SK-N-SH treated with all-trans-retinoic acid at 6 μM for 48 hours (cell line): ENCODE measurements at regions not wholly inside any gene's neighbourhood (a gene's known extent, or its start where the extent isn't known, plus 50 kb on each side); places are given as distances from the start of the nearest gene placed in this dataset.

ENCODE experiments used
- ARNTL ChIP-seq: fragments of 450-650 bp; formaldehyde crosslinking; IDR thresholded peaks from 2 replicates; pipeline ENCODE4 v1.5.0; 2020; ENCODE audit warnings: low read depth, mild to moderate bottlenecking, moderate library complexity, borderline replicate concordance
- ESRRG ChIP-seq: fragments of 250-450 bp; sonication (Bioruptor Pico); IDR thresholded peaks from 2 replicates; pipeline ENCODE4 v1.6.1; 2021; ENCODE audit warnings: mild to moderate bottlenecking
- TSHZ2 ChIP-seq: fragments of 250-450 bp; sonication (Bioruptor Pico); IDR thresholded peaks from 2 replicates; pipeline ENCODE4 v1.5.0; 2020; ENCODE audit warnings: mild to moderate bottlenecking, moderate library complexity
- ZFP30 ChIP-seq: fragments of 450-650 bp; formaldehyde crosslinking; IDR thresholded peaks from 2 replicates; pipeline ENCODE4 v1.5.0; 2022; ENCODE audit warnings: mild to moderate bottlenecking, moderate library complexity

GRCh38 chr14:54278665-54279295, 118.0 kb upstream of the CDKN3 start:
- TF ChIP-seq ESRRG (CRISPR knock-in tag) (no peak), TSHZ2 (CRISPR knock-in tag) (no peak), ZFP30 (CRISPR knock-in tag) (no peak), ARNTL (no peak)
